ENCODE measurements at regions not wholly inside any gene's neighbourhood (a gene's known extent, or its start where the extent isn't known, plus 50 kb on each side); places are given as distances from the start of the nearest gene placed in this dataset.

DNA sequence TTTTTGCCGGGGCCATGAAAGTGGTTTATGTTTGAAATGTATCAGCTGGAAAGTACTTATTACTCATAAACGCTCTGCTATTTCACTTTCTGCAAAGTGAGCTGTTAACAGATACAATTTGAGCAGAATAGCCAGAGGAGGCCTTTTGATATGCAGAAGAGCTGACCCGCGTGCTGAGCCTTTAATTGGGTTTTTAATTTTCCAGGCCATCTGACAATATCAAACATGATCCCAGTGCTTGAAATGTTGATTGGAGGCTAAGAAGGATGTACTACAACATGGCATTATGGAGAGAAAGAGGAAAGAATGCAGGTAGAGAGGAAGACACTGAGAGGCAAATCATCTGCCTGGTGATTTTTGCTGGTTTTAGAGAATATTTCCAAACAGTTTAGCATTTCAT lies 261.3 kb upstream of the MEIS2 start:
- TF ChIP-seq CTCF (conservative IDR thresholded peaks at IDR 0.05 in 1 of 2, IDR thresholded peaks at IDR 0.05 in 1 of 2; ENCODE audit: low read depth in 1 of 2, low read length in 2 of 2) (no peak), EZH2 (IDR thresholded peaks at IDR 0.05; ENCODE audit: low read length, missing control alignments) (no peak)

Data from fibroblast of lung (primary cell).